SHP77 (cell line): ENCODE measurements at regions not wholly inside any gene's neighbourhood (a gene's known extent, or its start where the extent isn't known, plus 50 kb on each side); places are given as distances from the start of the nearest gene placed in this dataset.

Experiments used
- DNase-seq, 2 experiments: peaks; one replicate each; lab custom pipeline; 2025; lab: John Stamatoyannopoulos, UW

GRCh38 chr6:40719671-40720374 lies 132.7 kb upstream of the LRFN2 start:
- peak; percentile 17 to 41 for DNase-seq

- no peak for DNase-seq
Observed at GRCh38 chr6:40718401-40718800, 131.2 kb upstream of the LRFN2 start.

GRCh38 chr6:40717411-40718057 lies 130.4 kb upstream of the LRFN2 start:
- no peak for DNase-seq

GRCh38 chr6:40715570-40716403 lies 128.6 kb upstream of the LRFN2 start:
- peak; percentile 45 to 80 for DNase-seq

GRCh38 chr6:40714576-40715564 lies 127.7 kb upstream of the LRFN2 start:
- peak; percentile 96 to 97 for DNase-seq

- peak in 1 of 2 experiments; percentile 24 for DNase-seq
Observed at GRCh38 chr6:40714143-40714542, 127.0 kb upstream of the LRFN2 start.

- peak; percentile 24 to 34 for DNase-seq
Observed at GRCh38 chr6:40713002-40713719, 126.0 kb upstream of the LRFN2 start.

GRCh38 chr6:40710626-40711330 lies 123.6 kb upstream of the LRFN2 start:
- DNase-seq: peak; percentile 91 to 94

GRCh38 chr6:40708049-40708448 lies 120.9 kb upstream of the LRFN2 start:
- DNase-seq: no peak

- DNase-seq: no peak
Observed at GRCh38 chr6:40706178-40706577, 119.0 kb upstream of the LRFN2 start.

GRCh38 chr6:40705354-40705753 lies 118.2 kb upstream of the LRFN2 start:
- no peak for DNase-seq

- no peak for DNase-seq
Observed at GRCh38 chr6:40701352-40702007, 114.3 kb upstream of the LRFN2 start.

- no peak for DNase-seq
Observed at GRCh38 chr6:40700006-40700580, 112.9 kb upstream of the LRFN2 start.

- peak; percentile 30 to 71 for DNase-seq
Observed at GRCh38 chr6:40695750-40696415, 108.7 kb upstream of the LRFN2 start.

GRCh38 chr6:40695114-40695513 lies 108.0 kb upstream of the LRFN2 start:
- DNase-seq: peak; percentile 74 to 75

GRCh38 chr6:40693768-40694167 lies 106.6 kb upstream of the LRFN2 start:
- no peak for DNase-seq

- no peak for DNase-seq
Observed at GRCh38 chr6:40692337-40692736, 105.2 kb upstream of the LRFN2 start.

- DNase-seq: no peak
Observed at GRCh38 chr6:40689185-40689584, 102.0 kb upstream of the LRFN2 start.
